DND-41 (cell line): ENCODE measurements at regions not wholly inside any gene's neighbourhood (a gene's known extent, or its start where the extent isn't known, plus 50 kb on each side); places are given as distances from the start of the nearest gene placed in this dataset.

ENCODE experiments used
- ATAC-seq: fragments of 200-7000 bp; cut with Tn5 transposase; 3 replicates; pipeline ENCODE4 v1.9.1; 2021; ENCODE audit warnings: low read depth; ENCODE audit not compliant: insufficient read depth
- DNase-seq: peaks from one replicate; pipeline ENCODE4 v3.0.0-alpha.2; 2020
- H2AFZ ChIP-seq: 2 replicates; pipeline ENCODE4 v1.6.0; 2012; ENCODE audit warnings: low read depth, low read length
- H3K27ac ChIP-seq: 2 replicates; pipeline ENCODE4 v1.5.1; 2012; ENCODE audit warnings: low read length, inconsistent platforms
- H3K27me3 ChIP-seq: fragments of 200-600 bp; sonication (generic); 2 replicates; pipeline ENCODE4 v1.6.0; 2012; ENCODE audit warnings: low read length, mild to moderate bottlenecking, inconsistent platforms; ENCODE audit not compliant: insufficient read depth, poor library complexity
- H3K36me3 ChIP-seq: 2 replicates; pipeline ENCODE4 v1.5.1; 2012; ENCODE audit warnings: low read length, inconsistent platforms; ENCODE audit not compliant: insufficient read depth
- H3K4me1 ChIP-seq: 2 replicates; pipeline ENCODE4 v1.5.1; 2012; ENCODE audit warnings: mild to moderate bottlenecking, low read length; ENCODE audit not compliant: insufficient read depth
- H3K4me2 ChIP-seq: 2 replicates; pipeline ENCODE4 v1.6.0; 2012; ENCODE audit warnings: mild to moderate bottlenecking, moderate library complexity, low read length, inconsistent platforms; ENCODE audit not compliant: insufficient read depth
- H3K4me3 ChIP-seq, 2 experiments: fragments of 200-600 bp in 1 of 2; shearing (Covaris generic) in 1 of 2; 2 replicates each; pipeline ENCODE4 v1.5.1; 2012 to 2016; ENCODE audit warnings: inconsistent platforms in 2 of 2, low read length in 2 of 2, mild to moderate bottlenecking in 2 of 2, low read depth in 1 of 2, moderate library complexity in 1 of 2
- H3K79me2 ChIP-seq: 2 replicates; pipeline ENCODE4 v1.6.0; 2012; ENCODE audit warnings: low read length, inconsistent platforms; ENCODE audit not compliant: insufficient read depth
- H3K9ac ChIP-seq: 2 replicates; pipeline ENCODE4 v1.6.0; 2012; ENCODE audit warnings: low read depth, mild to moderate bottlenecking, inconsistent platforms, low read length, moderate library complexity
- H3K9me3 ChIP-seq: 2 replicates; pipeline ENCODE4 v1.5.1; 2012; ENCODE audit warnings: low read length, moderate library complexity, mild to moderate bottlenecking, inconsistent platforms; ENCODE audit not compliant: insufficient read depth, severe bottlenecking
- H4K20me1 ChIP-seq: 2 replicates; pipeline ENCODE4 v1.6.0; 2012; ENCODE audit warnings: low read length; ENCODE audit not compliant: insufficient read depth
- CTCF ChIP-seq: IDR thresholded peaks from 2 replicates; pipeline ENCODE4 v1.5.1; 2012; ENCODE audit warnings: borderline replicate concordance, low read length, moderate library complexity, mild to moderate bottlenecking; ENCODE audit not compliant: poor library complexity, severe bottlenecking; ENCODE audit errors: extremely low read depth
- EZH2 ChIP-seq: IDR thresholded peaks from 3 replicates; pipeline ENCODE4 v1.6.1; 2012; ENCODE audit warnings: borderline replicate concordance, low read depth, mild to moderate bottlenecking, moderate library complexity, low read length, inconsistent platforms; ENCODE audit not compliant: severe bottlenecking

DNA sequence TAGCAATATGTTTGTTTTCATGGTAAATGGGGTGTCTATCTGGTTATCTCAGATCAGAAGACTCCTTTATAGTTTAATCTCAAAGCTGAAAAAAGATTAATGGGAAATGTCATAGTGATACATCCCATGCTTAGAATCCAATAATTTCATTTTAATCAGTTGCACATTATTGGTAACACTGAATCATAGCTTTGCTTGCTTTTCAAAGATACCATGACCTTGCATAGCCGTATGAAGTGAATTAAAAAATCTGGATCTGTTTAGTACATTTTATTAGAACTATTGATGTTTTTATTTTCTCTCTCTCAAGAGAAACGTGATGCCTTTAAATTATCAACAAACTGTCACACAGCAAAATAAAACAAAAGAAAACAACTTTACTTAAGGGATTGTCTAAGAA lies 506.7 kb upstream of the SGO1 start:
- Histone ChIP-seq H3K9me3 (no peaks in the 10 kb centered on the region), H3K4me3 (no peak overlapping the region), H3K9ac (no peak overlapping the region), H3K4me2 (no peak overlapping the region), H3K4me1 (no peaks in the 10 kb centered on the region), H3K27ac (no peak overlapping the region), H3K36me3 (no peaks in the 10 kb centered on the region), H3K79me2 (no peaks in the 10 kb centered on the region), H3K27me3 (no peaks in the 10 kb centered on the region), H4K20me1 (no peaks in the 10 kb centered on the region), H2AFZ (no peak overlapping the region)
- no peak for TF ChIP-seq EZH2
- no peak for TF ChIP-seq CTCF
- DNase-seq (no peak), ATAC-seq (no peak)

DNA sequence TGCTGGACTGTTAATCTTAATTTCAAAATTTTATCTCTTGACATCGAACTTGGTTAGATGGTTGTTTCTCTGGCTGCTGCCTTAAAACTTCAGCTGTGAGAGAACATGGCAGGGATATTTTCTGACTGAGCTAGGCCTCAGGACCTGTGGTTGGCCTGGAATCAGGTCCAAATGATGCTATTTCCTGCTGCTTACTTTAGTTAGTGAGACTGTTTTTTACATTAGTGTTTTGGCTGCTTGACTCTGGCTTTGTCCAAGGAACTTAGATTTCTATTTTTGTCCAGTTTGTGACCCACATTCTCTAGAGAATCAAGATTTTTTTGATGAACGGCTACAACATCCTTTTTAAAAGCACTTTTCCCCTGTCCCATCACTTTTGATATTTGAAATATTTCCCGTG lies 497.9 kb upstream of the SGO1 start:
- DNase-seq, result no peak
- H2AFZ ChIP-seq, result no peak overlapping the region
- no peak overlapping the region for H3K4me2 ChIP-seq

DNA sequence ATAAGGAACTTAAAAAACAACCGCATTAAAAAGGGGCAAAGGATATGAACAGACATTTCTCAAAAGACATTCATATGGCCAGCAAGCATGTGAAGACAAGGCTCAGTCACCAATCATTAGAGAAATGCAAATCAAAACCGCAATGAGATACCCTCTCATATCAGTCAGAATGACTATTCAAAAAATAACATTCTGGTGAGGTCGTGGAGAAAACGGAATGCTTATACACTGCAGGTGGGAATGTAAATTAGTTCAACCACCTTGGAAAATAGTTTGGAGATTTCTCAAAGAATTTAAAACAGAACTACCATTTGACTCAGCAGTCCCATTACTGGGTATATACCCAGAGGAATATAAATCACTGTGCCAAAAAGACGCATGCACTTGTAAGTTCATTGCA lies 496.6 kb upstream of the SGO1 start:
- DNase-seq (no peak), ATAC-seq (no peak)
- no peaks in the 10 kb centered on the region for H3K4me1 ChIP-seq
- no peaks in the 10 kb centered on the region for H4K20me1 ChIP-seq
- H3K27me3 ChIP-seq, result no peaks in the 10 kb centered on the region
- TF ChIP-seq CTCF (no peak), EZH2 (no peak)
- no peaks in the 10 kb centered on the region for H3K36me3 ChIP-seq
- H3K4me2 ChIP-seq, result no peak overlapping the region
- no peak overlapping the region for H2AFZ ChIP-seq
- no peak overlapping the region for H3K27ac ChIP-seq
- H3K79me2 ChIP-seq, result no peaks in the 10 kb centered on the region
- H3K4me3 ChIP-seq, result no peak overlapping the region
- H3K9me3 ChIP-seq, result no peaks in the 10 kb centered on the region
- no peak overlapping the region for H3K9ac ChIP-seq

More for the DNA sequence above, 497.9 kb upstream of the SGO1 start:
- H3K27ac ChIP-seq, result no peak overlapping the region
- no peak overlapping the region for H3K9ac ChIP-seq
- H4K20me1 ChIP-seq, result no peaks in the 10 kb centered on the region
- ATAC-seq, result no peak
- no peaks in the 10 kb centered on the region for H3K79me2 ChIP-seq
- TF ChIP-seq CTCF (no peak), EZH2 (no peak)
- H3K4me1 ChIP-seq, result no peaks in the 10 kb centered on the region
- H3K27me3 ChIP-seq, result no peaks in the 10 kb centered on the region
- no peaks in the 10 kb centered on the region for H3K9me3 ChIP-seq
- no peaks in the 10 kb centered on the region for H3K36me3 ChIP-seq
- H3K4me3 ChIP-seq, result no peak overlapping the region
